T-helper 2 cell treated with Interferon-gamma antibody and Interleukin-4, amounts not matched to agents 100 ng/mL and 5 ng/mL, for 36 hours (primary cell): ENCODE measurements at regions not wholly inside any gene's neighbourhood (a gene's known extent, or its start where the extent isn't known, plus 50 kb on each side); places are given as distances from the start of the nearest gene placed in this dataset.

Source experiments
- intact Hi-C: fragments of 100-400 bp; cut with micrococcal nuclease; formaldehyde crosslinking; loops from one replicate; pipeline ENCODE4 v1.15.1; 2023

GRCh38 chr5:4547547-4547946 lies 592.6 kb upstream of the ADAMTS16 start:
- intact Hi-C loops, result no loop called here

DNA sequence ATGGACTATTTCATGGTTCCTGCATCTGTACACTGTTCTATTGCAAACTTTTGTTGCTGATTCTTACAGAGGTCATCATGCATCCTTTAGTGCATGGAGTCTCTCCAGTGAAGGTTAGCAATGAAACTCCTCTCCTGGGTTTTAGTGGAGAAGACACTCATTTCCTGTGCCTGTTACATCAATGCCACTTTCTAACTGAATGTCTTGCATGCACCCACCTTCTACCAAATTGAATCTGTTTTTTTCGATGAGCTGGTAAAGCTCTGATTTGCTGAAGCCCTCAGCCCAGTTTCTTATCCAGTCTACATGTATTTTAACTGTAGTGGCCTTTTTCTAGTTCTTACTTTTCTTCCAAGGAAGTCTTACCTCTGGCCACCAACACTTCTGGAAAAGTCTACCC lies 591.8 kb upstream of the ADAMTS16 start:
- intact Hi-C loops, result no loop called here

- intact Hi-C loops, result no loop called here
Observed at GRCh38 chr5:4549351-4549750, 590.8 kb upstream of the ADAMTS16 start.

DNA sequence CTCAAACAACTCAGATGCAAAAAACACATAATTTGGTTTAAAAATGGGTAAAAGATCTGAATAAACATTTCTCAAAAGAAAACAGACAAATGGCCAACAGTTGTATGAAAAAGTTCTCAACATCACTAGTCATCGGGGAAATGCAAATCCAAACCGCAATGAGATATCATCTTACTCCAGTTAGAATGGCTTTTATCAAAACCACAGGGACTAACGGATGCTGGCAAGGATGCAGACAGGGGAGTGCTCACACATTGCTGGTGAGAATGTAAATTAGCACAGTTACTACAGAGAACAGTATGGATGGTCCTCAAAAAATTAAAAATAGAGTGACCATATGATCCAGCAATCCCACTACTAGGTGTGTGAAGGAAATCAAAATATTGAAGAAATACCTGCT lies 589.1 kb upstream of the ADAMTS16 start:
- intact Hi-C loops, result no loop called here

DNA sequence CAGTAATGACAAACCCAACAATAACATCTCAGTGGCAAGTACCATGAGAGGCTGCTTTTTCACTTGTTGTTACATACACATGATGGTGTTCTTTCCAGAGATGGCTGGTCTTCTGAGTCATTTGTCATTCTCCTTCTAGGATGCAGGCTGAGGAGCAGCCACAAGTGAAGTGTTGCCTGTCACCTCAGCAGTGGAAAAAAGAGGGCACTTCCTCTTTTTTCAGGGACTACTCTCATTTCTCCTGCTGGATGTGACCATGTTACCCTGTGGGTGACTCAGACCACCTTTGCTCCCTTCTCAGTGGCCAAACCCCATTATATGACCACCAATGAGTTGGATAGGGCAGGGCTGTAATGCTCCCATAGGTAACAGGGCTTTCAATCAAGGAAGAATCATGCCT lies 587.0 kb upstream of the ADAMTS16 start:
- intact Hi-C loops, result no loop called here

- intact Hi-C loops, result no loop called here
Observed at GRCh38 chr5:4553978-4554377, 586.2 kb upstream of the ADAMTS16 start.

DNA sequence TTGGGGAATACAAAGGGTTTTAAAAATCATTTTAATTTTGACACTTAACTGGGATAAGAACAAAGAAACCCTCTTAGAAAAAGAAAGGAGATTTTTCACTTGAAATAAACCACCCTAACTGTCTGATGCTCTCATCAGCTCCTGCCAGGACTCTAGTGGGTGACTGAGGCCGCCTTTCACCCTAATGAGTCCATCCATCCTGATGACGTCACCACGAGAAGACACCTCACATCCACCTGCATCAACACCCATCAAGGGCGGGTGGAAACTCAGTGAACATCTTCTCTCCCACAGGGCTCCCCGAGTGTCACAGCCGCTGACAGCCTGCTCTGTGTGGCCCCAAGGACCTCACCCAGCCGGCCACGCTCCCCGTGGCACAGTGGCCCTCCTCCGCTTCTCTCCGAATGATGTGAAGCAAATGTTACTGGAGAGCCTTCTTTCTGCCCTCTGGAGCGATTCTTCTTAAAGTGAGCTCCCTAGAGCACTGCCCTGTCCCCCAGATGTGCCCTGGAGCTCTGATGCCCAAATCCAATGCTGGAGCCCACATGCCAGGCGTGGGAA lies 584.3 kb upstream of the ADAMTS16 start:
- intact Hi-C loops, result no loop called here

DNA sequence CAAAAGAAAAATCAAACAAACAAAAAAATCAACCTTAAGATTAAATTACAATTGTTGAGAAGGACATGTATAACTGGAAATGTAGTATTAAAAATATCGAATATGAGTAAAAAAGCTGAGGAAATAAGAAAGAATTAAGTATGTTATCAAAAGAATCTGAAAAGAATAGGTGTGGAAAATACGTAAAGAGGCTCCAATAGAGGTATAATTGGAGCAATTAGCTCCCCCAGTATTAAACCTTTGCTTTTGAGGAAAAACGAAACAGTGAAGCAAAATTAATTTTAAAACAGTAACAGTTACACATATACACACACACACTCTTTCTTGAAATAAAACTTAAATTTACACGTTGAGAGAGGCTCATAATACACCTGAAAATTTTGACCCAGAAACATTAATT lies 578.7 kb upstream of the ADAMTS16 start:
- intact Hi-C loops, result no loop called here

DNA sequence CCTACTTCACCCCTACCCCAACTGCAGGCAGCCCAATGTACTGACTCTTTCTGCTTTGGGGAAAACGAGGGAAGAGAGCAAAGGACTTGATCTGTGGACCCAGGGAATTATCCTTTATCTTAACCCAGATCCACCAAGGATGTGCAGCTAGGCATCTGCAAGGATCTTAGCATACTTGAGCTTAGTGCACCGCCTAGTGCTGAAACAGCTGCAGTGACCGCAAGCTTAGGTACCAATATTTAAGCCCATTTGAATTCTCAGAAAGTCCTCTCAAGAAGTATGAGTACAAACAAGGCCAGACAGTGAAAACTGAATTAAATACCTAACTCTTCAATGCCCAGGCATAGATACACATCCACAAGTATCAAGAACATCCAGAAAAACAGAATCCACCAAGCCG lies 576.7 kb upstream of the ADAMTS16 start:
- intact Hi-C loops, result no loop called here

GRCh38 chr5:4570047-4570995 lies 569.8 kb upstream of the ADAMTS16 start:
- intact Hi-C loops, result no loop called here

- intact Hi-C loops, result no loop called here
Observed at GRCh38 chr5:4571248-4571948, 568.7 kb upstream of the ADAMTS16 start.

- intact Hi-C loops, result no loop called here
Observed at GRCh38 chr5:4572311-4573100, 567.6 kb upstream of the ADAMTS16 start.

DNA sequence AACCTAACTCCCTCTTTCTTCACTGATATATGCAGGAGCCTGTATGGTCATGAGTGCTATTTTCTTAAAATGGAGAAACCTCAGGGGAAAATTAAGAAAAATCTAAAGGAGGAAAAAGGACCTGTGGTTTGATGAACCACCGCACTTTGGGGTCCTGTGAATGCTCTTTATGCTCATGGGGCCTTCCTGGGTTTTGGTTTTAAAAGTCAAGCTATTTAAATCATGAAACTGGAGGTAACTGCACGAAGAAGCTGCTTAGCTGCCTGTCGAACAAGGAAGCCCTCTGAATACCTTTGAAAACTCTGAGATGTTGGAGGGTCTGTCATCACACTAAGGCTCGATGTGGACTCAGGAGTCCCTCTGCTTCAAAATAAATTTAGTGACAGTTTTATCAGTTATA lies 564.5 kb upstream of the ADAMTS16 start:
- intact Hi-C loops, result no loop called here

- intact Hi-C loops, result no loop called here
Observed at GRCh38 chr5:4576161-4576748, 563.9 kb upstream of the ADAMTS16 start.

- intact Hi-C loops, result no loop called here
Observed at GRCh38 chr5:4576908-4577307, 563.2 kb upstream of the ADAMTS16 start.

- intact Hi-C loops, result no loop called here
Observed at GRCh38 chr5:4579679-4580078, 560.5 kb upstream of the ADAMTS16 start.

- intact Hi-C loops, result no loop called here
Observed at GRCh38 chr5:4580772-4581171, 559.4 kb upstream of the ADAMTS16 start.

GRCh38 chr5:4581289-4581688 lies 558.8 kb upstream of the ADAMTS16 start:
- intact Hi-C loops, result no loop called here

GRCh38 chr5:4584982-4585381 lies 555.1 kb upstream of the ADAMTS16 start:
- intact Hi-C loops, result no loop called here

DNA sequence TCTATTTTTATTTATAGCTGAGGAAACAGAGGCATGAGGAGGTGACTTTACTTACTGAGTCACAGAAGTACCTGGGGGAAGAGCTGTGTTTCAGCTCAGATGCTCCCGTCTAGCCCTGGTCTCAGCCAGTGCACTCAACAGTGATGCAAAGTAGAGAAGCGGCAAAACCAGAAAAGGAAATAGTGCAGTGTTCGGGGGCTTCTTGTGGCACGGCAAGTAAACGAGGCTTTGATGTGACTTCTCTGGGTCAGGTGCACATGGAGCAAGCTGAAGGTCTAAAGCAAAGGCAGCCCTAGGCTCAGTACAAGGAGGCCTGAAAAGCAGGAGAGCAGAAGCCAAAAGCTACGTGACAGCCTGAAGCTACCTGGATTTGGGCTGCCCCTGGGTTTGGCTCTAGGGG lies 526.7 kb upstream of the ADAMTS16 start:
- intact Hi-C loops, result no loop called here

GRCh38 chr5:4614088-4614487 lies 526.0 kb upstream of the ADAMTS16 start:
- intact Hi-C loops, result no loop called here
